AG09319 (cell line): ENCODE measurements at regions not wholly inside any gene's neighbourhood (a gene's known extent, or its start where the extent isn't known, plus 50 kb on each side); places are given as distances from the start of the nearest gene placed in this dataset.

Source experiments
- DNase-seq: peaks from one replicate; pipeline ENCODE4 v3.0.0-alpha.2; 2010; ENCODE audit warnings: low read depth; ENCODE audit errors: extremely low read depth
- CTCF ChIP-seq: IDR thresholded peaks from 2 replicates; pipeline ENCODE4 v1.5.1; 2011; ENCODE audit warnings: low read depth, mild to moderate bottlenecking, inconsistent platforms, low read length, moderate library complexity

GRCh38 chr9:107592424-107592823 lies 102.9 kb upstream of the KLF4 start:
- TF ChIP-seq CTCF, result no peak
- DNase-seq, result no peak

GRCh38 chr9:107591781-107592180 lies 102.2 kb upstream of the KLF4 start:
- no peak for TF ChIP-seq CTCF
- DNase-seq, result no peak

DNA sequence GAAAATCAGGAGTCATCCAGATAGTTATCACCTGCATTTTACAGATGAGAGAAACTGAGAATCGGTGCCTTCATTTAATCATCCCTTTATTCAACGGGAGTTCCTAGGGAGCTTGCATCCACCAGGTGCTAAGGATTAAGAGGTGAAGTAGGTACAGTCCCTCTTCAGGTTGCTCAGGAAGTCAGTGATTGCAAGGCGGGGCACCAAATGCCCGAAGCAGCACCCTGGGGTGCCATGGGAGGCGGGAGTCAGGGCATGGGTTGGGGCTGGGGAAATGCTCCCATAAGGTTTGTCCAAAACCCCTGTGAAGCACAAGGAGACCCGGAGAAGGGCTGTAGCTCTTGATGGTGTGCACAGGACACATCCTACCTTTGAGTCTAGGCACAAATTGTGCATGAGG lies 98.8 kb upstream of the KLF4 start:
- no peak for TF ChIP-seq CTCF

GRCh38 chr9:107587191-107587963 lies 97.8 kb upstream of the KLF4 start:
- DNase-seq, result no peak
- no peak for TF ChIP-seq CTCF

More for the DNA sequence above, 98.8 kb upstream of the KLF4 start:
- DNase-seq, result no peak

DNA sequence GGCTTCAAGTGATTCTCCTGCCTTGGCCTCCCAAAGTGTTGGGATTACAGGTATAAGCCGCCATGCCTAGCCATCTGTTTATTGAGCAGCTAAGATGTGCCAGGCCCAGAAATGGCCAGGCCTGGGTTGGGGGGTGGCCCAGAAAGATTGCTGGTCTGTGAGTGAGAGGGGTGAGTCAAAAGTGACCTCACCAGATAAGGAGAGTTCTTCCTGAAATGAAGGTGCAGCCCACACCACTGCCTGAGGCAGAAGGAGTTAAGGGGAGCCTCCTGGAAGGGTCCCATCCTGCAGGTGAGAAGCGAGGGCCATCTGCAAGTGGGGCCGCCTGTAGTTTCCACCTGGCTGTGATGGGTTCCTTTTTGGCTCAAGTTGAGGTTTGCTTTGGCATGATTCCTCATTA lies 96.9 kb upstream of the KLF4 start:
- TF ChIP-seq CTCF, result no peak
- no peak for DNase-seq

DNA sequence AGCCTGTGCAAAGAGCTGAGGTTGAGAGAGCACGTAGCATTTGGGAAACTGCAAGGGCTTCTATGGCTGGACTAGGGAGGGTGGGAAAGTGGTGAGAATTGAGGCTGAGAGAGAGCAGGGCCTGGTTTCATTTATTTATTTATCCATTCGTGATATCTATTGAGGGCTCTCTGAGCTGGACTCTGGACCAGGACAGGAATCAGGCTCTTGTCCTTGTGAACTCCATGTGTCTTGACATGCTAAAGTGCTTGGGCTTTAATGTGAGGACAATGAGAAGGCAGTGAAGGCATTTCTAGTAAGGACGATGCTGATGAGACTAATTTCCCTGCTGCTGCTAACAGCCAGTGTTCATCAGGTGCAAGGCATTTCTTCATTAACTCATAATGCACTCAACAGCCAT lies 95.9 kb upstream of the KLF4 start:
- TF ChIP-seq CTCF, result no peak

DNA sequence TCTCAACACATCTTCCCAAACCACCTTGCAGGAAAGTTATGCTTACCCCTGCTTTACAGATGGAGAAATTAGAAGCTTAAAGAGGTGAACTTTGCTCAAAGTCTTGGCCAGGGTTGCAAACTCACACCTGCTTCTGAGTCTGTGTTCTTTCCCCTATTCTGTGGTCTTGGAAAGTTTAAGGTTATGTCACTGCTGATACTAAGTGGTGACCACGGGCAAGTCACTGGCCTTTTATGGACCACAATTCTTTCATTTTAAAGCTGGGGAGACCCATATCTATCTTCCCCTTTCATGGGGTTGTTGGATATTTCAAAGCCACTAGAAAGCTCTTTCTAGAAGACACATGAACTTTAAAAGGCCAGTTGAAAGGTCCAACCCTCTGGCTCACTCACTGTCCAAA lies 95.4 kb upstream of the KLF4 start:
- no peak for TF ChIP-seq CTCF
- no peak for DNase-seq

More for the DNA sequence above, 95.9 kb upstream of the KLF4 start:
- DNase-seq, result no peak
